Hematopoietic multipotent progenitor cell (in vitro differentiated cells): ENCODE measurements at regions not wholly inside any gene's neighbourhood (a gene's known extent, or its start where the extent isn't known, plus 50 kb on each side); places are given as distances from the start of the nearest gene placed in this dataset.

Experiments
- DNase-seq, 3 donors: peaks; one replicate each; pipeline ENCODE4 v3.0.0-alpha.2; 2011 to 2015; ENCODE audit warnings: low read depth in 2 of 3, low spot score in 2 of 3

GRCh38 chr3:117349566-117349965 lies 640.0 kb downstream of the TUSC7 start:
- DNase-seq, result no peak

- no peak for DNase-seq
These were observed 640.8 kb downstream of the TUSC7 start for GRCh38 chr3:117350371-117350770.

- peak in 2 of 3 donors; percentile 2 to 39 for DNase-seq
These were observed 646.0 kb downstream of the TUSC7 start for GRCh38 chr3:117355566-117355965.

- DNase-seq, result no peak
These were observed 646.6 kb downstream of the TUSC7 start for GRCh38 chr3:117356091-117356705.

- DNase-seq, result no peak
These were observed 649.2 kb downstream of the TUSC7 start for GRCh38 chr3:117358717-117359314.

GRCh38 chr3:117366574-117366973 lies 657.0 kb downstream of the TUSC7 start:
- DNase-seq, result no peak

- no peak for DNase-seq
These were observed 658.3 kb downstream of the TUSC7 start for GRCh38 chr3:117367861-117368260.

- no peak for DNase-seq
These were observed 671.1 kb downstream of the TUSC7 start for GRCh38 chr3:117380631-117381030.

- DNase-seq, result no peak
These were observed 683.5 kb downstream of the TUSC7 start for GRCh38 chr3:117393119-117393518.

GRCh38 chr3:117398141-117398899 lies 688.7 kb downstream of the TUSC7 start:
- DNase-seq, result no peak

- DNase-seq, result no peak
These were observed 689.9 kb downstream of the TUSC7 start for GRCh38 chr3:117399311-117400078.

- no peak for DNase-seq
These were observed 690.7 kb downstream of the TUSC7 start for GRCh38 chr3:117400303-117400702.

- no peak for DNase-seq
These were observed 694.6 kb downstream of the TUSC7 start for GRCh38 chr3:117404141-117404540.

- DNase-seq, result no peak
These were observed 695.2 kb downstream of the TUSC7 start for GRCh38 chr3:117404730-117405129.

GRCh38 chr3:117405359-117405758 lies 695.8 kb downstream of the TUSC7 start:
- no peak for DNase-seq

- DNase-seq, result peak in 2 of 3 donors; percentile 24 to 69
These were observed 697.7 kb downstream of the TUSC7 start for GRCh38 chr3:117407317-117407716.

- DNase-seq, result no peak
These were observed 699.2 kb downstream of the TUSC7 start for GRCh38 chr3:117408811-117409210.

GRCh38 chr3:117409256-117409655 lies 699.7 kb downstream of the TUSC7 start:
- DNase-seq, result no peak

- no peak for DNase-seq
These were observed 700.3 kb downstream of the TUSC7 start for GRCh38 chr3:117409701-117410459.

GRCh38 chr3:117411971-117412370 lies 702.4 kb downstream of the TUSC7 start:
- peak in 2 of 3 donors; percentile 77 to 93 for DNase-seq
